NCI-H1694 (cell line): ENCODE measurements at regions not wholly inside any gene's neighbourhood (a gene's known extent, or its start where the extent isn't known, plus 50 kb on each side); places are given as distances from the start of the nearest gene placed in this dataset.
"Not testable (repeated sequence)": the region's sequence is repeated elsewhere in the genome, so short reads cannot be mapped to it uniquely, and the experiment has no call there.

Experiments used
- DNase-seq: peaks from one replicate; lab custom pipeline; 2025; lab: John Stamatoyannopoulos, UW

- DNase-seq: no peak
These were observed 439.6 kb upstream of the UBE2E3 start for GRCh38 chr2:180540761-180541160.

- no peak for DNase-seq
These were observed 440.9 kb upstream of the UBE2E3 start for GRCh38 chr2:180539541-180539940.

- no peak for DNase-seq
These were observed 445.1 kb upstream of the UBE2E3 start for GRCh38 chr2:180535289-180535688.

- DNase-seq: not testable (repeated sequence)
These were observed 448.6 kb upstream of the UBE2E3 start for GRCh38 chr2:180531787-180532186.

- no peak for DNase-seq
These were observed 455.9 kb upstream of the UBE2E3 start for GRCh38 chr2:180524499-180524898.

- DNase-seq: no peak
These were observed 456.6 kb upstream of the UBE2E3 start for GRCh38 chr2:180523621-180524340.

GRCh38 chr2:180520921-180521581, 459.4 kb upstream of the UBE2E3 start:
- no peak for DNase-seq

- no peak for DNase-seq
These were observed 460.2 kb upstream of the UBE2E3 start for GRCh38 chr2:180520206-180520605.

- no peak for DNase-seq
These were observed 461.1 kb upstream of the UBE2E3 start for GRCh38 chr2:180519276-180519675.

- no peak for DNase-seq
These were observed 464.2 kb upstream of the UBE2E3 start for GRCh38 chr2:180516232-180516631.

- DNase-seq: no peak
These were observed 467.0 kb upstream of the UBE2E3 start for GRCh38 chr2:180513389-180513788.

- no peak for DNase-seq
These were observed 471.9 kb upstream of the UBE2E3 start for GRCh38 chr2:180508458-180508857.

- no peak for DNase-seq
These were observed 473.4 kb upstream of the UBE2E3 start for GRCh38 chr2:180507028-180507427.

- DNase-seq: no peak
These were observed 475.2 kb upstream of the UBE2E3 start for GRCh38 chr2:180505203-180505602.

- no peak for DNase-seq
These were observed 482.7 kb upstream of the UBE2E3 start for GRCh38 chr2:180497621-180498152.

- DNase-seq: no peak
These were observed 484.8 kb upstream of the UBE2E3 start for GRCh38 chr2:180495606-180496005.

GRCh38 chr2:180494286-180494685, 486.1 kb upstream of the UBE2E3 start:
- no peak for DNase-seq

GRCh38 chr2:180482696-180483095, 475.6 kb upstream of the CWC22 start:
- DNase-seq: no peak

- DNase-seq: no peak
These were observed 474.9 kb upstream of the CWC22 start for GRCh38 chr2:180481998-180482397.

GRCh38 chr2:180478883-180479282, 471.8 kb upstream of the CWC22 start:
- DNase-seq: no peak

- no peak for DNase-seq
These were observed 467.6 kb upstream of the CWC22 start for GRCh38 chr2:180474716-180475115.

GRCh38 chr2:180473456-180473855, 466.4 kb upstream of the CWC22 start:
- DNase-seq: no peak

- no peak for DNase-seq
These were observed 465.0 kb upstream of the CWC22 start for GRCh38 chr2:180472133-180472532.

- DNase-seq: no peak
These were observed 456.5 kb upstream of the CWC22 start for GRCh38 chr2:180463608-180464007.
